ENCODE measurements at regions not wholly inside any gene's neighbourhood (a gene's known extent, or its start where the extent isn't known, plus 50 kb on each side); places are given as distances from the start of the nearest gene placed in this dataset.

DNA sequence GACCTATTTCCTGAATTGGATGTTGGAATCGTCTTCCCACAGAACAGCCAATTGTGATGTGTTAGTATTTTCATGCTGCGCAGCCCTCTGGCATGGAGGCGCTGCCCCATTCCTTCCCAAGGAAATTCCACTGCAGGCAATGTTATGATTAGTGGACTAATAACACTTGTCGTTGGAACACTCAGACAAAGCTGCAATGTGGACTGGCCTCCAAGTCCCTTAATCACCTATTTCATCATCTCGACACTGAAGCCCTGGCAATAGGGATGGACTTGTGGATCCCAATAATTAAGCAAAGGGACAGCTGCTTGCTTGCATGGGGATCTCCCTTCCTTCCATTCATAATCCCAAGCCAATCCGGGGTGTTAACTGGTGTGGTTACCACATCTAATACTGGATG, 59.9 kb downstream of the PABIR2 start (continued):
- TF ChIP-seq, protein P1, sequence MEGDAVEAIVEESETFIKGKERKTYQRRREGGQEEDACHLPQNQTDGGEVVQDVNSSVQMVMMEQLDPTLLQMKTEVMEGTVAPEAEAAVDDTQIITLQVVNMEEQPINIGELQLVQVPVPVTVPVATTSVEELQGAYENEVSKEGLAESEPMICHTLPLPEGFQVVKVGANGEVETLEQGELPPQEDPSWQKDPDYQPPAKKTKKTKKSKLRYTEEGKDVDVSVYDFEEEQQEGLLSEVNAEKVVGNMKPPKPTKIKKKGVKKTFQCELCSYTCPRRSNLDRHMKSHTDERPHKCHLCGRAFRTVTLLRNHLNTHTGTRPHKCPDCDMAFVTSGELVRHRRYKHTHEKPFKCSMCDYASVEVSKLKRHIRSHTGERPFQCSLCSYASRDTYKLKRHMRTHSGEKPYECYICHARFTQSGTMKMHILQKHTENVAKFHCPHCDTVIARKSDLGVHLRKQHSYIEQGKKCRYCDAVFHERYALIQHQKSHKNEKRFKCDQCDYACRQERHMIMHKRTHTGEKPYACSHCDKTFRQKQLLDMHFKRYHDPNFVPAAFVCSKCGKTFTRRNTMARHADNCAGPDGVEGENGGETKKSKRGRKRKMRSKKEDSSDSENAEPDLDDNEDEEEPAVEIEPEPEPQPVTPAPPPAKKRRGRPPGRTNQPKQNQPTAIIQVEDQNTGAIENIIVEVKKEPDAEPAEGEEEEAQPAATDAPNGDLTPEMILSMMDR (IDR thresholded peaks at IDR 0.05 in 2 of 3, conservative IDR thresholded peaks at IDR 0.05 in 1 of 3; ENCODE audit: borderline replicate concordance in 1 of 3, insufficient read depth in 1 of 3, low read depth in 2 of 3, low read length in 2 of 3) = no peak
- TF ChIP-seq RAD21 (IDR thresholded peaks at IDR 0.05; ENCODE audit: low read depth) = no peak

DNA sequence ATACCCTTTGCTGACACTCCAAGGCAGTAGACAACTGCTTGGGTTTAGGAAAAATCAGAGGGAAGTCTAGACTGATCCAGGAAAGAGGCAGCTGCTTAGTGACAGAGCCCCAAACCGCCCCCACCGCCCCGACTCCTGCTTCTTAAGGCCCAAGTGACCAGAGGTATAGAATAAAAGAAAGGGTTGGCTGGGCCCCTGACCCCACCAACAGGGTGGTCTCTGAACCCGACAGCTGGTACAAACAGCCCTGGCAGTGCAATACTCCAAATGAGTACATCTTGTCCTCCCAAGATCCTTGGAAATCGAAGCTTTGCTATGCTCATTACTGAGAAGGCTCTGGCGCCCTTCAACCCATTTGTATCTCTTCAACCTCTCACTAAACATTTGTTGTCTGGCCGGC, 60.6 kb downstream of the PABIR2 start:
- Histone ChIP-seq H2AFZ (ENCODE audit: low read depth, low read length, poor library complexity, severe bottlenecking) (no peak overlapping the region), H3K27me3 (ENCODE audit: insufficient read depth, low read length) (no peaks in the 10 kb centered on the region), H3K4me3 (replicated peaks in 1 of 2; ENCODE audit: low read depth in 1 of 2, low read length in 2 of 2) (no peak overlapping the region), H3K9me2 (ENCODE audit: insufficient read depth) (no peaks in the 10 kb centered on the region), H3K36me3 (ENCODE audit: control insufficient read depth in 1 of 2, insufficient read depth in 2 of 2, low read length in 2 of 2) (no peaks in the 10 kb centered on the region), H3K4me1 (ENCODE audit: control insufficient read depth in 1 of 2, insufficient read depth in 2 of 2, low read length in 2 of 2) (no peaks in the 10 kb centered on the region; a peak in 1 of 4 replicates), H4K20me1 (ENCODE audit: insufficient read depth) (no peaks in the 10 kb centered on the region), H3K9ac (ENCODE audit: low read length) (no peak overlapping the region), H3K9me3 (ENCODE audit: control insufficient read depth in 1 of 2, insufficient read depth in 1 of 2, low read depth in 1 of 2, low read length in 2 of 2) (no peaks in the 10 kb centered on the region), H3K27ac (ENCODE audit: low read depth, low read length) (no peak overlapping the region), H3K79me2 (ENCODE audit: insufficient read depth, low read length) (no peaks in the 10 kb centered on the region), H3K4me2 (ENCODE audit: low read length) (no peak overlapping the region)
- CTCF ChIA-PET = no interaction called here
- DNase-seq (ENCODE audit: low read depth, low spot score) = no peak
- intact Hi-C loops (cut with micrococcal nuclease) = no loop called here
- RAD21 ChIA-PET (ENCODE audit: low non-redundant PET in 1 of 2, low total read pairs in 2 of 2, uncharacterized antibody in 2 of 2, unreplicated experiment in 2 of 2) = no interaction called here
- ATAC-seq = no peak
- no TSS peak for BruUV-seq (replicated peaks)
- POLR2A ChIA-PET = no interaction called here
- no peak for TF ChIP-seq EZH2phosphoT487 (IDR thresholded peaks at IDR 0.05; ENCODE audit: borderline replicate concordance)
- no peak for TF ChIP-seq CEBPB (IDR thresholded peaks at IDR 0.05; ENCODE audit: low read depth)
- TF ChIP-seq, protein P2, sequence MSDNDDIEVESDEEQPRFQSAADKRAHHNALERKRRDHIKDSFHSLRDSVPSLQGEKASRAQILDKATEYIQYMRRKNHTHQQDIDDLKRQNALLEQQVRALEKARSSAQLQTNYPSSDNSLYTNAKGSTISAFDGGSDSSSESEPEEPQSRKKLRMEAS (IDR thresholded peaks at IDR 0.05) = no peak
- no peak for TF ChIP-seq CBX3 (IDR thresholded peaks at IDR 0.05; ENCODE audit: low read depth)
- TF ChIP-seq, protein P3, sequence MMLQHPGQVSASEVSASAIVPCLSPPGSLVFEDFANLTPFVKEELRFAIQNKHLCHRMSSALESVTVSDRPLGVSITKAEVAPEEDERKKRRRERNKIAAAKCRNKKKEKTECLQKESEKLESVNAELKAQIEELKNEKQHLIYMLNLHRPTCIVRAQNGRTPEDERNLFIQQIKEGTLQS (IDR thresholded peaks at IDR 0.05) = no peak
- no peak for TF ChIP-seq SP1 (IDR thresholded peaks at IDR 0.05; ENCODE audit: low read depth)
- TF ChIP-seq, protein P1 (IDR thresholded peaks at IDR 0.05 in 2 of 3, conservative IDR thresholded peaks at IDR 0.05 in 1 of 3; ENCODE audit: borderline replicate concordance in 1 of 3, insufficient read depth in 1 of 3, low read depth in 2 of 3, low read length in 2 of 3) = no peak
- no peak for TF ChIP-seq POLR2AphosphoS5 (IDR thresholded peaks at IDR 0.05; ENCODE audit: low read depth, low read length)
- TF ChIP-seq ZFX (IDR thresholded peaks at IDR 0.05) = no peak
- TF ChIP-seq ZNF274 (IDR thresholded peaks at IDR 0.05; ENCODE audit: low read depth, low read length) = no peak
- TF ChIP-seq FOSL1 (IDR thresholded peaks at IDR 0.05; ENCODE audit: low read depth) = no peak
- TF ChIP-seq RAD21 (IDR thresholded peaks at IDR 0.05; ENCODE audit: low read depth) = no peak
- TF ChIP-seq, protein P4, sequence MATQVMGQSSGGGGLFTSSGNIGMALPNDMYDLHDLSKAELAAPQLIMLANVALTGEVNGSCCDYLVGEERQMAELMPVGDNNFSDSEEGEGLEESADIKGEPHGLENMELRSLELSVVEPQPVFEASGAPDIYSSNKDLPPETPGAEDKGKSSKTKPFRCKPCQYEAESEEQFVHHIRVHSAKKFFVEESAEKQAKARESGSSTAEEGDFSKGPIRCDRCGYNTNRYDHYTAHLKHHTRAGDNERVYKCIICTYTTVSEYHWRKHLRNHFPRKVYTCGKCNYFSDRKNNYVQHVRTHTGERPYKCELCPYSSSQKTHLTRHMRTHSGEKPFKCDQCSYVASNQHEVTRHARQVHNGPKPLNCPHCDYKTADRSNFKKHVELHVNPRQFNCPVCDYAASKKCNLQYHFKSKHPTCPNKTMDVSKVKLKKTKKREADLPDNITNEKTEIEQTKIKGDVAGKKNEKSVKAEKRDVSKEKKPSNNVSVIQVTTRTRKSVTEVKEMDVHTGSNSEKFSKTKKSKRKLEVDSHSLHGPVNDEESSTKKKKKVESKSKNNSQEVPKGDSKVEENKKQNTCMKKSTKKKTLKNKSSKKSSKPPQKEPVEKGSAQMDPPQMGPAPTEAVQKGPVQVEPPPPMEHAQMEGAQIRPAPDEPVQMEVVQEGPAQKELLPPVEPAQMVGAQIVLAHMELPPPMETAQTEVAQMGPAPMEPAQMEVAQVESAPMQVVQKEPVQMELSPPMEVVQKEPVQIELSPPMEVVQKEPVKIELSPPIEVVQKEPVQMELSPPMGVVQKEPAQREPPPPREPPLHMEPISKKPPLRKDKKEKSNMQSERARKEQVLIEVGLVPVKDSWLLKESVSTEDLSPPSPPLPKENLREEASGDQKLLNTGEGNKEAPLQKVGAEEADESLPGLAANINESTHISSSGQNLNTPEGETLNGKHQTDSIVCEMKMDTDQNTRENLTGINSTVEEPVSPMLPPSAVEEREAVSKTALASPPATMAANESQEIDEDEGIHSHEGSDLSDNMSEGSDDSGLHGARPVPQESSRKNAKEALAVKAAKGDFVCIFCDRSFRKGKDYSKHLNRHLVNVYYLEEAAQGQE (IDR thresholded peaks at IDR 0.05; ENCODE audit: low read depth) = no peak
- no peak for TF ChIP-seq JUND (IDR thresholded peaks at IDR 0.05)
